DOHH2 (cell line): ENCODE measurements at regions not wholly inside any gene's neighbourhood (a gene's known extent, or its start where the extent isn't known, plus 50 kb on each side); places are given as distances from the start of the nearest gene placed in this dataset.
"Not testable (repeated sequence)": the region's sequence is repeated elsewhere in the genome, so short reads cannot be mapped to it uniquely, and the experiment has no call there.

ENCODE experiments used
- H3F3A ChIP-seq: fragments of 200-600 bp; sonication (generic), shearing (Covaris generic); 2 replicates; pipeline ENCODE4 v1.6.0; 2016; ENCODE audit warnings: antibody characterized with exemption, mild to moderate bottlenecking; ENCODE audit not compliant: control insufficient read depth, insufficient read depth
- H3K27ac ChIP-seq: fragments of 200-600 bp; sonication (generic); 2 replicates; pipeline ENCODE4 v1.5.1; 2014; ENCODE audit warnings: low read depth, mild to moderate bottlenecking, low read length, moderate library complexity
- H3K27me3 ChIP-seq: fragments of 200-600 bp; sonication (generic); 2 replicates; pipeline ENCODE4 v1.6.1; 2014; ENCODE audit warnings: mild to moderate bottlenecking, low read length, mixed read lengths; ENCODE audit not compliant: control insufficient read depth
- H3K36me3 ChIP-seq: fragments of 200-600 bp; sonication (generic); 2 replicates; pipeline ENCODE4 v1.6.1; 2014; ENCODE audit warnings: mild to moderate bottlenecking, low read length, moderate library complexity, mixed read lengths; ENCODE audit not compliant: control insufficient read depth
- H3K4me1 ChIP-seq: fragments of 200-600 bp; sonication (generic); 2 replicates; pipeline ENCODE4 v1.6.1; 2014; ENCODE audit warnings: mild to moderate bottlenecking, low read length, mixed read lengths; ENCODE audit not compliant: control insufficient read depth
- H3K4me2 ChIP-seq: fragments of 200-600 bp; sonication (generic); 2 replicates; pipeline ENCODE4 v1.6.0; 2014; ENCODE audit warnings: mild to moderate bottlenecking, low read length, moderate library complexity
- H3K4me3 ChIP-seq: fragments of 200-600 bp; sonication (generic); 2 replicates; pipeline ENCODE4 v1.5.1; 2014; ENCODE audit warnings: mild to moderate bottlenecking, low read length, mixed read lengths
- H3K79me2 ChIP-seq: fragments of 200-600 bp; sonication (generic); 2 replicates; pipeline ENCODE4 v1.6.1; 2014; ENCODE audit warnings: mild to moderate bottlenecking, low read length, mixed read lengths; ENCODE audit not compliant: control insufficient read depth
- H3K9me2 ChIP-seq: fragments of 200-600 bp; sonication (generic); replicated peaks from 2 replicates; pipeline ENCODE4 v1.6.1; 2014; ENCODE audit warnings: mild to moderate bottlenecking, low read length, mixed read lengths; ENCODE audit not compliant: control insufficient read depth
- H3K9me3 ChIP-seq: fragments of 200-600 bp; sonication (generic); 2 replicates; pipeline ENCODE4 v1.6.1; 2014; ENCODE audit warnings: antibody characterized with exemption, low read length, mixed read lengths; ENCODE audit not compliant: control insufficient read depth, insufficient read depth
- H4K20me1 ChIP-seq: fragments of 200-600 bp; sonication (generic); 2 replicates; pipeline ENCODE4 v1.6.0; 2014; ENCODE audit warnings: low read depth, mild to moderate bottlenecking, antibody characterized with exemption, low read length, moderate library complexity; ENCODE audit not compliant: control insufficient read depth, insufficient read depth
- EZH2phosphoT487 ChIP-seq: fragments of 200-600 bp; sonication (generic); IDR thresholded peaks from 2 replicates; pipeline ENCODE4 v1.6.1; 2017; ENCODE audit warnings: borderline replicate concordance, mild to moderate bottlenecking, antibody characterized with exemption, low read length, moderate library complexity, mixed read lengths
- TF ChIP-seq, protein P1 (sequence below): fragments of 200-600 bp; sonication (generic); IDR thresholded peaks from one replicate; pipeline ENCODE4 v1.5.1; 2014; ENCODE audit warnings: antibody characterized with exemption, mild to moderate bottlenecking, low read depth, low read length; ENCODE audit not compliant: poor library complexity, severe bottlenecking

GRCh38 chr4:114136069-114136468 is 156.6 kb upstream of the ARSJ start:
- no peak overlapping the region for H3K27ac ChIP-seq
- no peak overlapping the region for H3K4me2 ChIP-seq
- H3K4me1 ChIP-seq, result no peaks in the 10 kb centered on the region
- TF ChIP-seq EZH2phosphoT487, result no peak
- TF ChIP-seq, protein P1, sequence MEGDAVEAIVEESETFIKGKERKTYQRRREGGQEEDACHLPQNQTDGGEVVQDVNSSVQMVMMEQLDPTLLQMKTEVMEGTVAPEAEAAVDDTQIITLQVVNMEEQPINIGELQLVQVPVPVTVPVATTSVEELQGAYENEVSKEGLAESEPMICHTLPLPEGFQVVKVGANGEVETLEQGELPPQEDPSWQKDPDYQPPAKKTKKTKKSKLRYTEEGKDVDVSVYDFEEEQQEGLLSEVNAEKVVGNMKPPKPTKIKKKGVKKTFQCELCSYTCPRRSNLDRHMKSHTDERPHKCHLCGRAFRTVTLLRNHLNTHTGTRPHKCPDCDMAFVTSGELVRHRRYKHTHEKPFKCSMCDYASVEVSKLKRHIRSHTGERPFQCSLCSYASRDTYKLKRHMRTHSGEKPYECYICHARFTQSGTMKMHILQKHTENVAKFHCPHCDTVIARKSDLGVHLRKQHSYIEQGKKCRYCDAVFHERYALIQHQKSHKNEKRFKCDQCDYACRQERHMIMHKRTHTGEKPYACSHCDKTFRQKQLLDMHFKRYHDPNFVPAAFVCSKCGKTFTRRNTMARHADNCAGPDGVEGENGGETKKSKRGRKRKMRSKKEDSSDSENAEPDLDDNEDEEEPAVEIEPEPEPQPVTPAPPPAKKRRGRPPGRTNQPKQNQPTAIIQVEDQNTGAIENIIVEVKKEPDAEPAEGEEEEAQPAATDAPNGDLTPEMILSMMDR, result no peak
- H3F3A ChIP-seq, result no peaks in the 10 kb centered on the region
- H4K20me1 ChIP-seq, result no peaks in the 10 kb centered on the region
- H3K27me3 ChIP-seq, result 0 out of 2 replicates have a peak, but pooled peaks cover 2% of the 10 kb centered on the region
- no peaks in the 10 kb centered on the region for H3K9me2 ChIP-seq
- no peaks in the 10 kb centered on the region for H3K9me3 ChIP-seq
- no peaks in the 10 kb centered on the region for H3K79me2 ChIP-seq
- H3K36me3 ChIP-seq, result no peaks in the 10 kb centered on the region
- H3K4me3 ChIP-seq, result no peak overlapping the region

DNA sequence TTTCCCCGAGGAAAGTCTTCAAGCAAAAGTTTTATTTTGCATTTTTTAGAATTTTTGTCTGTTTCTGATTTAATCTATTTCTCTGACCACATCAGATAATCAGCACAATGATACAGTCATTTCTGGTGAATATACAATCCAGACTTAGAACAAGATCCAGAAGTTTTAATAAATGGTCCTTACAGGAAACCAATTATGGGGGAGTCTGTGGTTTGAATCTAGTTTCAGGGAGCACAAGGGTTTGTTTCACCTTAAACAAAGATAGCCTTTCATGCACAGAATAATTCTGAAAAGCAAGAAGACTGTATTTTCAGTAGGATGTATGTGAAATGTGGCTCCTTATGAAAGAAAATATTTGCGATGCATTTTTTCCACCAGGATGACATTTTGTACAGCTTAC is 158.5 kb upstream of the ARSJ start:
- no peaks in the 10 kb centered on the region for H3F3A ChIP-seq
- H3K4me1 ChIP-seq, result no peaks in the 10 kb centered on the region
- H3K27ac ChIP-seq, result no peak overlapping the region
- H3K9me2 ChIP-seq, result no peaks in the 10 kb centered on the region
- no peaks in the 10 kb centered on the region for H3K79me2 ChIP-seq
- no peak overlapping the region for H3K4me2 ChIP-seq
- no peaks in the 10 kb centered on the region for H3K36me3 ChIP-seq
- no peaks in the 10 kb centered on the region for H4K20me1 ChIP-seq
- H3K27me3 ChIP-seq, result 0 out of 2 replicates have a peak, but pooled peaks cover 2% of the 10 kb centered on the region
- no peaks in the 10 kb centered on the region for H3K9me3 ChIP-seq
- no peak overlapping the region for H3K4me3 ChIP-seq
- TF ChIP-seq, protein P1, result no peak
- no peak for TF ChIP-seq EZH2phosphoT487

- Histone ChIP-seq H3K27me3 (no peaks in the 10 kb centered on the region), H3F3A (no peaks in the 10 kb centered on the region), H4K20me1 (no peaks in the 10 kb centered on the region), H3K4me2 (no peak overlapping the region), H3K9me3 (no peaks in the 10 kb centered on the region), H3K4me3 (no peak overlapping the region), H3K9me2 (no peaks in the 10 kb centered on the region), H3K79me2 (no peaks in the 10 kb centered on the region), H3K36me3 (no peaks in the 10 kb centered on the region), H3K4me1 (no peaks in the 10 kb centered on the region), H3K27ac (no peak overlapping the region)
- TF ChIP-seq EZH2phosphoT487, result no peak
- TF ChIP-seq, protein P1, result no peak
These were observed 167.6 kb upstream of the ARSJ start for GRCh38 chr4:114146947-114147618.

GRCh38 chr4:114147619-114148208 is 168.3 kb upstream of the ARSJ start:
- H3K4me3 ChIP-seq, H3K36me3 ChIP-seq, H4K20me1 ChIP-seq, H3K9me2 ChIP-seq, H3K79me2 ChIP-seq, H3K4me2 ChIP-seq, H3K27ac ChIP-seq, H3K4me1 ChIP-seq, H3F3A ChIP-seq, H3K27me3 ChIP-seq, H3K9me3 ChIP-seq: not testable (repeated sequence)

DNA sequence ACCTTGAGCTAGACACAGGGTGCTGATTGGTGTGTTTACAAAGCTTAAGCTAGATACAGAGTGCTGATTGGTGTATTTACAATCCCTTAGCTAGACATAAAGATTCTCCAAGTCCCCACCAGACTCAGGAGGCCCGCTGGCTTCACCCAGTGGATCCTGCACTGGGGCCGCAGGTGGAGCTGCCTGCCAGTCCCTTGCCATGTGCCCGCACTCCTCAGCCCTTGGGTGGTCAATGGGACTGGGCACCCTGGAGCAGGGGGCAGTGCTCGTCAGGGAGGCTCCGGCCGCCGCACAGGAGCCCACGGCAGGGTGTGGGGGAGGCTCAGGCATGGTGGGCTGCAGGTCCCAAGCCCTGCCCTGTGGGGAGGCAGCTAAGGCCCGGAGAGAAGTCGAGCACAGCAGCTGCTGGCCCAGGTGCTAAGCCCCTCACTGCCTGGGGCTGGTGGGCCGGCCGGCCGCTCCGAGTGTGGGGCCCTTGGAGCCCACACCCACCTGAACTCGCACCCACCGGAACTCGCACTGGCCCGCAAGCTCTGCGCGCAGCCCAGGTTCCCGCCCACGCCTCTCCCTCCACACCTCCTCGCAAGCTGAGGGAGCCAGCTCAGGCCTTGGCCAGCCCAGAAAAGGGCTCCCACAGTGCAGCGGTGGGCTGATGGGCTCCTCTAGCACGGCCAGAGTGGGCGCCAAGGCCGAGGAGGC is 169.1 kb upstream of the ARSJ start:
- not testable (repeated sequence) for H3K27ac ChIP-seq, H3K27me3 ChIP-seq, H4K20me1 ChIP-seq, H3K79me2 ChIP-seq, H3K4me2 ChIP-seq, H3K9me3 ChIP-seq, H3K4me3 ChIP-seq, H3F3A ChIP-seq, H3K9me2 ChIP-seq, H3K36me3 ChIP-seq, H3K4me1 ChIP-seq
